ENCODE measurements at regions not wholly inside any gene's neighbourhood (a gene's known extent, or its start where the extent isn't known, plus 50 kb on each side); places are given as distances from the start of the nearest gene placed in this dataset.
"Not testable (repeated sequence)": the region's sequence is repeated elsewhere in the genome, so short reads cannot be mapped to it uniquely, and the experiment has no call there.

DNA sequence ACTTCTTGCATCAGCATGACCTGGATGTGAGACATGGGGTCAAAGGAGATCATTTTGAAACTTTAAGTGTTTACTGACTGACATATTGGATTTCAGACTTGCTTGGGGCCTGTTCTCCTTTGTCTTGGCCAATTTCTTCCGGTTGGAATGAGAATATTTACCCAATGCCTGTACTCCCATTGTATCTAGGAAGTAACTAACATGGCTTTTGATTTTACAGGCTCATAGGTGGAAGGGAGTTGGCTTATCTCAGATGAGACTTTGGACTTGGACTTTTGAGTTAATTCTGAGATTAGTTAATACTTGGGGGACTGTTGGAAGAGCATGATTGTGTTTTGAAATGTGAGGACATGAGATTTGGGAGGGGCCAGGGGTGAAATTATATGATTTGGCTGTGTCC, 262.1 kb downstream of the DKK2 start:
- TF ChIP-seq, protein P1, sequence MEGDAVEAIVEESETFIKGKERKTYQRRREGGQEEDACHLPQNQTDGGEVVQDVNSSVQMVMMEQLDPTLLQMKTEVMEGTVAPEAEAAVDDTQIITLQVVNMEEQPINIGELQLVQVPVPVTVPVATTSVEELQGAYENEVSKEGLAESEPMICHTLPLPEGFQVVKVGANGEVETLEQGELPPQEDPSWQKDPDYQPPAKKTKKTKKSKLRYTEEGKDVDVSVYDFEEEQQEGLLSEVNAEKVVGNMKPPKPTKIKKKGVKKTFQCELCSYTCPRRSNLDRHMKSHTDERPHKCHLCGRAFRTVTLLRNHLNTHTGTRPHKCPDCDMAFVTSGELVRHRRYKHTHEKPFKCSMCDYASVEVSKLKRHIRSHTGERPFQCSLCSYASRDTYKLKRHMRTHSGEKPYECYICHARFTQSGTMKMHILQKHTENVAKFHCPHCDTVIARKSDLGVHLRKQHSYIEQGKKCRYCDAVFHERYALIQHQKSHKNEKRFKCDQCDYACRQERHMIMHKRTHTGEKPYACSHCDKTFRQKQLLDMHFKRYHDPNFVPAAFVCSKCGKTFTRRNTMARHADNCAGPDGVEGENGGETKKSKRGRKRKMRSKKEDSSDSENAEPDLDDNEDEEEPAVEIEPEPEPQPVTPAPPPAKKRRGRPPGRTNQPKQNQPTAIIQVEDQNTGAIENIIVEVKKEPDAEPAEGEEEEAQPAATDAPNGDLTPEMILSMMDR (conservative IDR thresholded peaks at IDR 0.05 in 1 of 2, IDR thresholded peaks at IDR 0.05 in 1 of 2; ENCODE audit: extremely low read depth in 1 of 2, insufficient read depth in 1 of 2, low read depth in 1 of 2, low read length in 2 of 2), result not testable (repeated sequence)
- TF ChIP-seq EZH2 (IDR thresholded peaks at IDR 0.05; ENCODE audit: borderline replicate concordance, low read length), result not testable (repeated sequence)

Measured in mammary epithelial cell (primary cell).